Right atrium auricular region (tissue), 2 donors: ENCODE measurements at regions not wholly inside any gene's neighbourhood (a gene's known extent, or its start where the extent isn't known, plus 50 kb on each side); places are given as distances from the start of the nearest gene placed in this dataset.

Experiments
- DNase-seq: peaks from one replicate; pipeline ENCODE4 v3.0.0-alpha.2; 2019; ENCODE audit warnings: low spot score
- H3K27ac ChIP-seq, 2 donors: fragments of 200-600 bp; sonication (generic); 1 replicate in 1 of 2; 2 replicates in 1 of 2; pipeline ENCODE4 v1.5.1; 2016 to 2019
- H3K27me3 ChIP-seq, 2 donors: fragments of 200-600 bp; sonication (generic); one replicate each; pipeline versions ENCODE4 v1.5.1 to v1.6.0; 2017 to 2019
- H3K36me3 ChIP-seq: fragments of 200-600 bp; sonication (generic); one replicate; pipeline ENCODE4 v1.5.1; 2016
- H3K4me1 ChIP-seq, 2 donors: fragments of 200-600 bp; sonication (generic); one replicate each; pipeline versions ENCODE4 v1.5.1 to v1.6.0; 2017 to 2019
- H3K4me3 ChIP-seq, 2 donors: fragments of 200-600 bp; sonication (generic); 1 replicate in 1 of 2; 2 replicates in 1 of 2; pipeline ENCODE4 v1.5.1; 2017 to 2019; ENCODE audit warnings: mild to moderate bottlenecking in 1 of 2, moderate library complexity in 1 of 2
- H3K9me3 ChIP-seq, 2 donors: fragments of 200-600 bp; sonication (generic); one replicate each; pipeline ENCODE4 v1.5.1; 2019
- TF ChIP-seq, protein P1 (sequence below), 2 donors: fragments of 200-600 bp; sonication (generic); IDR thresholded peaks; one replicate each; pipeline ENCODE4 v1.5.1; 2019; ENCODE audit warnings: antibody characterized with exemption in 2 of 2

DNA sequence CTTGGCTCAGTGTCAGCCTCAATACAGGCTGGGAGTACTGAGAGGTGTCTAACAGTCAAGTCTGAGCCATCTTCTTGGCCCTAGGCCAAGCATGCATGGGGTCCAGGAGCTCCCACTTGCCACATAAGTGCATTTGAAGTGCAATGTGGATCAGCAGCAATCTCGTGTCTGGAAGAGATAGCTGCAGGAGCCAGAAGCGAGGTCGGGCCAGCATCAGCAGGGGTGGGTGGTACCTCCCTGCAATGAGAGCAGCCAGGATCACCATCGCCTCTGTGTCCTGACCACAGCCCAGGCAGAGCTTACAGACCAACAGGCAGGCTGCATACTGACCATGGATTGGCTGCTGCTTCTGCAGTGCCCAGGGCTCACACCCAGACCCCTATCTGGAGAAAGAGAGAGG, 83.0 kb upstream of the CXCL12 start:
- Histone ChIP-seq H3K4me1 (no peaks in the 10 kb centered on the region), H3K36me3 (no peaks in the 10 kb centered on the region), H3K9me3 (no peaks in the 10 kb centered on the region), H3K27me3 (no peaks in the 10 kb centered on the region), H3K4me3 (no peak overlapping the region), H3K27ac (no peak overlapping the region)
- DNase-seq, result no peak
- TF ChIP-seq, protein P1, sequence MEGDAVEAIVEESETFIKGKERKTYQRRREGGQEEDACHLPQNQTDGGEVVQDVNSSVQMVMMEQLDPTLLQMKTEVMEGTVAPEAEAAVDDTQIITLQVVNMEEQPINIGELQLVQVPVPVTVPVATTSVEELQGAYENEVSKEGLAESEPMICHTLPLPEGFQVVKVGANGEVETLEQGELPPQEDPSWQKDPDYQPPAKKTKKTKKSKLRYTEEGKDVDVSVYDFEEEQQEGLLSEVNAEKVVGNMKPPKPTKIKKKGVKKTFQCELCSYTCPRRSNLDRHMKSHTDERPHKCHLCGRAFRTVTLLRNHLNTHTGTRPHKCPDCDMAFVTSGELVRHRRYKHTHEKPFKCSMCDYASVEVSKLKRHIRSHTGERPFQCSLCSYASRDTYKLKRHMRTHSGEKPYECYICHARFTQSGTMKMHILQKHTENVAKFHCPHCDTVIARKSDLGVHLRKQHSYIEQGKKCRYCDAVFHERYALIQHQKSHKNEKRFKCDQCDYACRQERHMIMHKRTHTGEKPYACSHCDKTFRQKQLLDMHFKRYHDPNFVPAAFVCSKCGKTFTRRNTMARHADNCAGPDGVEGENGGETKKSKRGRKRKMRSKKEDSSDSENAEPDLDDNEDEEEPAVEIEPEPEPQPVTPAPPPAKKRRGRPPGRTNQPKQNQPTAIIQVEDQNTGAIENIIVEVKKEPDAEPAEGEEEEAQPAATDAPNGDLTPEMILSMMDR (IDR thresholded peaks at IDR 0.05), result no peak

DNA sequence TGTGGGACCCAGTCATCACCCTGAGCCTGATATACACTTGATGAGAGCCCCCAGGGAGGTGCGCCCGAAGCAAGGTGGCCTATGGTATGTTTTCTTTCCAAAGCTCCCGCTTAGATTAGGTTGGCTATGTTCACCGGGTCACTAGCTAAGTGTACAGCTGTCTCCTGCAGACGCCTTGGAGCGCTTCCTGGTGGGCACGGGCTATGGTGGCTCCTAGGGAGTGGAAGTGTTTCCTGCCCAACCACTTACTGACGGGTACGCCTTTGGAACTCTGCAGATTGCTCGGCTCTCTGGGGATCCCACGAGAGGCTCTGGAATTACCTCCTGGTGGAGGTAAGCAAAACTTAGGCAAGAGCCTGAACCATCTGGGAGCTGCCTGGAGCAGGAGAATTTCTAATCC, 83.6 kb upstream of the CXCL12 start:
- H3K27me3 ChIP-seq, result no peaks in the 10 kb centered on the region
- H3K9me3 ChIP-seq, result no peaks in the 10 kb centered on the region
- no peaks in the 10 kb centered on the region for H3K4me1 ChIP-seq
- H3K27ac ChIP-seq, result no peak overlapping the region
- DNase-seq, result no peak
- H3K36me3 ChIP-seq, result no peaks in the 10 kb centered on the region
- H3K4me3 ChIP-seq, result no peak overlapping the region
- TF ChIP-seq, protein P1 (IDR thresholded peaks at IDR 0.05), result no peak

DNA sequence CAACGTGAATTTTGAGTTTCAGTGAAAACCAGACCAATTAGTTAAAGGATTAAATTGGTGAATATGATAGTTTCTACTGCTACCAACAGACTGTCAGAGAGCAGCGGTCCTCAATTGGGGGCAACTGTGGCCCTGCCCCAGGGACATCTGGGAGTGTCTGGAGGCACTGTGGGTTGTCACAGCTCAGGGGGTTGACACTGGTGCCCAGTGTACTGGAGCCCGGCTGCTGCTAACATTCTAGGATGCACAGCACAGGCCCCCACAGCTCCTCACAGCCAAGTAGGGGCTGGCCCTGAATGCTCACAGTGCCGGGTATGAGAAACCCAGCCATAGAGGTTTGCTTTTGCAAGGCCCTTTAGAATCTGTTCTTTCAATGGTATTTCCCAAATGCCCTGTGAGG, 84.1 kb upstream of the CXCL12 start:
- no peaks in the 10 kb centered on the region for H3K4me1 ChIP-seq
- TF ChIP-seq, protein P1 (IDR thresholded peaks at IDR 0.05), result no peak
- no peak overlapping the region for H3K4me3 ChIP-seq
- H3K27me3 ChIP-seq, result no peaks in the 10 kb centered on the region
- DNase-seq, result no peak
- no peaks in the 10 kb centered on the region for H3K36me3 ChIP-seq
- no peak overlapping the region for H3K27ac ChIP-seq
- no peaks in the 10 kb centered on the region for H3K9me3 ChIP-seq

DNA sequence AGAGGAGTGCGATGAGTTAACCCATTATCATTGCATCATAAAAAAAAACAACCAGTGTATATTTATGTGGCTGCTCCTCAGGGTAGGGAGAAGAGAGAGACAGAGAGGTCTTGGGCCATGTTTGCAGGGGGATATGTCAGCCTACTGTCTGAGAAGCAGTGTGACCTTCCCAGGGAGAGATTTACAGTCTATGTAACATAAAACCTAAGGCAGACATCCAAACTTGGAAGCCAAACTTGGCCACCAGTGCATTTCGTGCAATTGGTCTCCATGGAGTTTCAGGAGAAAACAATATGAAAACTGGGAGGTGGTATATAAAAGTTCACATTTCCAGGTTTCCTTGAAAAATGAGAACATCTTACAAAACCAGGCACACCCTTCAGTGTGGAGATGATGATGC, 85.9 kb upstream of the CXCL12 start:
- no peaks in the 10 kb centered on the region for H3K4me1 ChIP-seq
- H3K4me3 ChIP-seq, result no peak overlapping the region
- TF ChIP-seq, protein P1 (IDR thresholded peaks at IDR 0.05), result no peak
- no peak for DNase-seq
- no peak overlapping the region for H3K27ac ChIP-seq
- no peaks in the 10 kb centered on the region for H3K27me3 ChIP-seq
- no peaks in the 10 kb centered on the region for H3K9me3 ChIP-seq
- no peaks in the 10 kb centered on the region for H3K36me3 ChIP-seq

DNA sequence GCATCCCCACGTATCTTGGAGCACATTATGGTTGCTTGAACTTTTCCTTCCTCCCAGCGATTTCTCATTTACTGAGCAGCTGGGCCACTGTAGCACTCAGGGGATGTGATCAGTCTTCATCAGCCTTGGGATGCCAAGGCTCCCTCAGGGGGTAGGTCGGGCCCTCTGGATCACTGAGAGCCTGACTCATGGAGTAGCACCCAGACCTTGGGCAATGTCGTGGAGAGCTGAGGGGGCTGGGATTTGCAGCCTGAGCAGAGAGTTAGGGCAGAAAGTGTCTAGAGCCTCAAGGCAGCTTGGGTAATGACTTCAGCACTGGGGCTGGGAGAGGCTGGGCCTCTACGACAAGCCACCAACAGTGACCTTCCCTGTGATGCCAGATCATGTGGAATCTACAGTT, 86.5 kb upstream of the CXCL12 start:
- TF ChIP-seq, protein P1 (IDR thresholded peaks at IDR 0.05), result no peak
- DNase-seq, result no peak
- H3K27ac ChIP-seq, result no peak overlapping the region
- no peak overlapping the region for H3K4me3 ChIP-seq
- H3K9me3 ChIP-seq, result no peaks in the 10 kb centered on the region
- no peaks in the 10 kb centered on the region for H3K4me1 ChIP-seq
- H3K36me3 ChIP-seq, result no peaks in the 10 kb centered on the region
- H3K27me3 ChIP-seq, result no peaks in the 10 kb centered on the region

DNA sequence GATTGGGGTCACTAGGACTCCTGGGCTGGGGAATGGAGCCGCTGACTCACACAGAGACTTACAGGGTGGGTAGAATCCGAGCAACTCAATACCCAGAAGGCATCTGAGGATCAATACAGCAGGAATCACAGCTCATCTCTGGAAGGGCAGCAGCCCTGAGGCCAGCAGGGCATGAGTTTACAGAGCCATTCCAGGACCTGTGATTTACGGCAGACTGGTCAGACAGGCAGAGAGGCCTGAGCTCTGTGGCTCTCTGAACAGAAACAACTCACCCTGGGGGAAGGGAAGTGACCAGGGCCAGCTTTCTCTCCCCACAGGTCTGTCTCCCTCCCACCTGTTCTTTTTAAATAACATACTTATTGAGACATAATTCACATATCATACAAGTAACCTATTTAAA, 88.2 kb upstream of the CXCL12 start:
- Histone ChIP-seq H3K27ac (no peak overlapping the region), H3K9me3 (no peaks in the 10 kb centered on the region), H3K36me3 (no peaks in the 10 kb centered on the region), H3K4me3 (no peak overlapping the region), H3K27me3 (no peaks in the 10 kb centered on the region), H3K4me1 (peaks cover 0 to 8% of the 10 kb centered on the region in 2 donors)
- DNase-seq, result no peak
- TF ChIP-seq, protein P1 (IDR thresholded peaks at IDR 0.05), result no peak
